ENCODE measurements at regions not wholly inside any gene's neighbourhood (a gene's known extent, or its start where the extent isn't known, plus 50 kb on each side); places are given as distances from the start of the nearest gene placed in this dataset.
A peak's percentile ranks its signal among the peaks of the same experiment; 100 is the strongest.

GRCh38 chr2:49426996-49427395 lies 272.7 kb upstream of the FSHR start:
- no peak for TF ChIP-seq CTCF (IDR thresholded peaks at IDR 0.05; ENCODE audit: insufficient read depth in 1 of 2, low read depth in 1 of 2, low read length in 1 of 2, severe bottlenecking in 1 of 2, unreplicated experiment in 1 of 2)

GRCh38 chr2:49416252-49416651 lies 261.9 kb upstream of the FSHR start:
- no peak for TF ChIP-seq CTCF (IDR thresholded peaks at IDR 0.05; ENCODE audit: insufficient read depth in 1 of 2, low read depth in 1 of 2, low read length in 1 of 2, severe bottlenecking in 1 of 2, unreplicated experiment in 1 of 2)
- no peaks in the 10 kb centered on the region for H3K4me1 ChIP-seq
- Mint-ChIP-seq H3K9me3 (ENCODE audit: unreplicated experiment) (no peaks in the 10 kb centered on the region), H3K36me3 (ENCODE audit: insufficient read depth, unreplicated experiment) (no peaks in the 10 kb centered on the region), H3K4me3 (ENCODE audit: unreplicated experiment) (no peak overlapping the region), H3K27ac (ENCODE audit: unreplicated experiment) (no peak overlapping the region), H3K27me3 (ENCODE audit: insufficient read depth, unreplicated experiment) (no peaks in the 10 kb centered on the region), H3K4me1 (ENCODE audit: low read depth, unreplicated experiment) (no peaks in the 10 kb centered on the region)
- intact Hi-C loops (cut with micrococcal nuclease; ENCODE audit: unreplicated experiment): no loop called here
- no peaks in the 10 kb centered on the region for H3K9me3 ChIP-seq
- no TSS peak for BruUV-seq (replicated peaks)
- ChIA-PET POLR2A (no interaction called here), CTCF (no interaction called here)
- no peaks in the 10 kb centered on the region for H3K36me3 ChIP-seq (ENCODE audit: control insufficient read depth, insufficient read depth, low read length)
- H3K4me3 ChIP-seq (ENCODE audit: low read depth, low read length): no peak overlapping the region
- no peaks in the 10 kb centered on the region for H3K27me3 ChIP-seq (replicated peaks; ENCODE audit: control insufficient read depth, insufficient read depth, low read length)
- peak in 1 of 2 experiments; percentile 1 for DNase-seq

More at GRCh38 chr2:49426996-49427395, 272.7 kb upstream of the FSHR start:
- Histone ChIP-seq H3K4me3 (ENCODE audit: low read depth, low read length) (no peak overlapping the region), H3K9me3 (peaks cover 4% of the 10 kb centered on the region; the same call in 1 of the 2 replicates), H3K4me1 (no peaks in the 10 kb centered on the region), H3K27me3 (replicated peaks; ENCODE audit: control insufficient read depth, insufficient read depth, low read length) (no peaks in the 10 kb centered on the region), H3K36me3 (ENCODE audit: control insufficient read depth, insufficient read depth, low read length) (no peaks in the 10 kb centered on the region)
- intact Hi-C loops (cut with micrococcal nuclease; ENCODE audit: unreplicated experiment): no loop called here
- no peaks in the 10 kb centered on the region for H3K4me1 Mint-ChIP-seq (ENCODE audit: low read depth, unreplicated experiment)
- no peak for DNase-seq
- no peaks in the 10 kb centered on the region for H3K36me3 Mint-ChIP-seq (ENCODE audit: insufficient read depth, unreplicated experiment)
- BruUV-seq (replicated peaks): no TSS peak
- H3K27ac Mint-ChIP-seq (ENCODE audit: unreplicated experiment): no peak overlapping the region
- ChIA-PET CTCF (no interaction called here), POLR2A (no interaction called here)
- peaks cover 8% of the 10 kb centered on the region for H3K27me3 Mint-ChIP-seq (ENCODE audit: insufficient read depth, unreplicated experiment)
- H3K4me3 Mint-ChIP-seq (ENCODE audit: unreplicated experiment): no peak overlapping the region
- no peaks in the 10 kb centered on the region for H3K9me3 Mint-ChIP-seq (ENCODE audit: unreplicated experiment)

- no peaks in the 10 kb centered on the region for H3K9me3 ChIP-seq
- no peak for DNase-seq
- no peaks in the 10 kb centered on the region for H3K36me3 Mint-ChIP-seq (ENCODE audit: insufficient read depth, unreplicated experiment)
- H3K9me3 Mint-ChIP-seq (ENCODE audit: unreplicated experiment): no peaks in the 10 kb centered on the region
- no peak overlapping the region for H3K4me3 ChIP-seq (ENCODE audit: low read depth, low read length)
- intact Hi-C loops (cut with micrococcal nuclease; ENCODE audit: unreplicated experiment): no loop called here
- no peak overlapping the region for H3K4me3 Mint-ChIP-seq (ENCODE audit: unreplicated experiment)
- no TSS peak for BruUV-seq (replicated peaks)
- no peak overlapping the region for H3K27ac Mint-ChIP-seq (ENCODE audit: unreplicated experiment)
- POLR2A ChIA-PET: no interaction called here
- no peaks in the 10 kb centered on the region for H3K36me3 ChIP-seq (ENCODE audit: control insufficient read depth, insufficient read depth, low read length)
- H3K4me1 ChIP-seq: no peaks in the 10 kb centered on the region
- CTCF ChIA-PET: no interaction called here
- H3K27me3 Mint-ChIP-seq (ENCODE audit: insufficient read depth, unreplicated experiment): peaks cover 16% of the 10 kb centered on the region
- H3K27me3 ChIP-seq (replicated peaks; ENCODE audit: control insufficient read depth, insufficient read depth, low read length): no peaks in the 10 kb centered on the region
- H3K4me1 Mint-ChIP-seq (ENCODE audit: low read depth, unreplicated experiment): no peaks in the 10 kb centered on the region
- no peak for TF ChIP-seq CTCF (IDR thresholded peaks at IDR 0.05; ENCODE audit: insufficient read depth in 1 of 2, low read depth in 1 of 2, low read length in 1 of 2, severe bottlenecking in 1 of 2, unreplicated experiment in 1 of 2)
These were observed 249.8 kb upstream of the FSHR start for GRCh38 chr2:49404108-49404507.
